Stimulated activated CD4-positive, alpha-beta T cell treated with anti-CD3 and anti-CD28 coated beads, TNF-alpha, amount 100 ng/mL, for 48 hours (primary cell): ENCODE measurements at regions not wholly inside any gene's neighbourhood (a gene's known extent, or its start where the extent isn't known, plus 50 kb on each side); places are given as distances from the start of the nearest gene placed in this dataset.
"Not testable (repeated sequence)": the region's sequence is repeated elsewhere in the genome, so short reads cannot be mapped to it uniquely, and the experiment has no call there.

ENCODE experiments used
- DNase-seq, 3 donors: peaks; one replicate each; pipeline ENCODE4 v3.0.0-alpha.2; 2020; ENCODE audit warnings: low read depth in 3 of 3

- DNase-seq: no peak
These were observed 175.6 kb upstream of the RASGRP1 start for GRCh38 chr15:38740206-38740605.

GRCh38 chr15:38743147-38743546 is 178.5 kb upstream of the RASGRP1 start:
- DNase-seq: no peak

- DNase-seq: no peak
These were observed 180.5 kb upstream of the RASGRP1 start for GRCh38 chr15:38745126-38745525.

GRCh38 chr15:38745626-38746025 is 181.0 kb upstream of the RASGRP1 start:
- DNase-seq: no peak

GRCh38 chr15:38746211-38746610 is 181.6 kb upstream of the RASGRP1 start:
- no peak for DNase-seq

GRCh38 chr15:38748710-38749109 is 184.1 kb upstream of the RASGRP1 start:
- DNase-seq: no peak

- DNase-seq: no peak
These were observed 186.2 kb upstream of the RASGRP1 start for GRCh38 chr15:38750786-38751185.

GRCh38 chr15:38755718-38756117 is 191.1 kb upstream of the RASGRP1 start:
- DNase-seq: no peak

GRCh38 chr15:38756441-38756840 is 191.8 kb upstream of the RASGRP1 start:
- DNase-seq: no peak

- DNase-seq: no peak
These were observed 193.4 kb upstream of the RASGRP1 start for GRCh38 chr15:38758043-38758442.

GRCh38 chr15:38761681-38762080 is 197.1 kb upstream of the RASGRP1 start:
- no peak for DNase-seq

GRCh38 chr15:38768970-38769369 is 204.4 kb upstream of the RASGRP1 start:
- no peak for DNase-seq

- no peak for DNase-seq
These were observed 204.9 kb upstream of the RASGRP1 start for GRCh38 chr15:38769492-38769891.

- not testable (repeated sequence) for DNase-seq
These were observed 209.5 kb upstream of the RASGRP1 start for GRCh38 chr15:38774076-38774475.

GRCh38 chr15:38781196-38781595 is 216.6 kb upstream of the RASGRP1 start:
- DNase-seq: no peak

- DNase-seq: no peak
These were observed 217.5 kb upstream of the RASGRP1 start for GRCh38 chr15:38782156-38782555.

- no peak for DNase-seq
These were observed 224.3 kb upstream of the RASGRP1 start for GRCh38 chr15:38788918-38789317.

- no peak for DNase-seq
These were observed 225.0 kb upstream of the RASGRP1 start for GRCh38 chr15:38789566-38789965.

GRCh38 chr15:38793206-38793810 is 228.7 kb upstream of the RASGRP1 start:
- DNase-seq: no peak

GRCh38 chr15:38795471-38796245 is 231.0 kb upstream of the RASGRP1 start:
- DNase-seq: no peak

GRCh38 chr15:38796589-38796988 is 232.0 kb upstream of the RASGRP1 start:
- no peak for DNase-seq

- DNase-seq: not testable (repeated sequence)
These were observed 232.9 kb upstream of the RASGRP1 start for GRCh38 chr15:38797506-38797905.

GRCh38 chr15:38799202-38799601 is 234.6 kb upstream of the RASGRP1 start:
- not testable (repeated sequence) for DNase-seq
